NB4 (cell line): ENCODE measurements at regions not wholly inside any gene's neighbourhood (a gene's known extent, or its start where the extent isn't known, plus 50 kb on each side); places are given as distances from the start of the nearest gene placed in this dataset.

Experiments
- CTCF ChIP-seq: IDR thresholded peaks from one replicate; pipeline ENCODE4 v1.5.1; 2012; ENCODE audit warnings: low read depth, low read length
- MAX ChIP-seq: IDR thresholded peaks from 2 replicates; pipeline ENCODE4 v1.6.1; 2011; ENCODE audit warnings: low read depth, low read length
- MYC ChIP-seq: IDR thresholded peaks from 2 replicates; pipeline ENCODE4 v1.6.1; 2011; ENCODE audit warnings: low read depth, low read length
- POLR2A ChIP-seq: IDR thresholded peaks from 2 replicates; pipeline ENCODE4 v1.6.1; 2011; ENCODE audit warnings: mild to moderate bottlenecking; ENCODE audit not compliant: insufficient read length; ENCODE audit errors: extremely low read depth

DNA sequence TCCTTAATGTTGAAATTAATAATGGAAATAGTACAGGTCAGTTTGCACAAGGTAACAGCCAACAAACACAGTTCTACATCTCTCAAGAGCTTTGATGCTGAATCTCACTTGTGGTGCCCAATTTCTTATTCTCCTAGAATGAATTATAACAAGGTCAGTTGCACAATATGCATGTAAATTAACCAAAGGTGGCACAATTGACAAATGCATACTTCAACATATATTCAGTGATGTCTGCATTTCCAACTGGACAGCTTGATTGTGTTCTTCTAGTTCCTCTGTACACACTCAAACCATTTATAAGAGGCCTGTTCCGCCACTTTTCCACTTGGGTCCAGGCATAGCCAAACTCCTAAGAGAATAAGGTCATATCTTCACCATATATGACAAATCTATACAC lies 210.3 kb upstream of the EPHA5 start:
- TF ChIP-seq CTCF (no peak), POLR2A (no peak), MAX (no peak), MYC (no peak)
